Transverse colon (tissue), 4 donors: ENCODE measurements at regions not wholly inside any gene's neighbourhood (a gene's known extent, or its start where the extent isn't known, plus 50 kb on each side); places are given as distances from the start of the nearest gene placed in this dataset.

Experiments used
- DNase-seq: peaks from one replicate; pipeline ENCODE4 v3.0.0-alpha.2; 2019
- H3K27ac ChIP-seq, 4 donors: fragments of 200-600 bp; sonication (generic); 2 replicates each; pipeline ENCODE4 v1.5.1; 2016 to 2018; ENCODE audit warnings: inconsistent platforms in 4 of 4
- H3K27me3 ChIP-seq: fragments of 200-600 bp; sonication (generic); 2 replicates; pipeline ENCODE4 v1.5.1; 2017; ENCODE audit warnings: inconsistent platforms
- H3K36me3 ChIP-seq, 4 donors: fragments of 200-600 bp; sonication (generic); 2 replicates each; pipeline ENCODE4 v1.5.1; 2017 to 2019; ENCODE audit warnings: inconsistent platforms in 4 of 4
- H3K4me1 ChIP-seq, 4 donors: fragments of 200-600 bp; sonication (generic); 2 replicates each; pipeline ENCODE4 v1.5.1; 2017 to 2020; ENCODE audit warnings: inconsistent platforms in 4 of 4
- H3K4me3 ChIP-seq, 4 donors: fragments of 200-600 bp; sonication (generic); 1 replicate in 1 of 4; 2 replicates in 3 of 4; pipeline versions ENCODE4 v1.5.1 to v1.6.1; 2017 to 2019; ENCODE audit warnings: inconsistent platforms in 4 of 4
- H3K9me3 ChIP-seq, 2 donors: fragments of 200-600 bp; sonication (generic); 2 replicates each; pipeline ENCODE4 v1.5.1; 2017 to 2019; ENCODE audit warnings: inconsistent platforms in 2 of 2
- CTCF ChIP-seq, 5 experiments: fragments of 200-600 bp in 3 of 5; fragments of 450-650 bp in 2 of 5; sonication (generic) in 3 of 5; IDR thresholded peaks; 1 replicate in 2 of 5; 2 replicates in 3 of 5; pipeline ENCODE4 v1.5.1; 2016 to 2017; ENCODE audit warnings: antibody characterized with exemption in 5 of 5, inconsistent platforms in 3 of 5, mild to moderate bottlenecking in 2 of 5, moderate library complexity in 1 of 5
- EP300 ChIP-seq: sonication (generic); formaldehyde crosslinking; IDR thresholded peaks from one replicate; pipeline ENCODE4 v1.6.1; 2017; ENCODE audit warnings: antibody characterized with exemption, low read depth
- POLR2A ChIP-seq: fragments of 450-650 bp; IDR thresholded peaks from one replicate; pipeline ENCODE4 v1.6.1; 2016; ENCODE audit warnings: antibody characterized with exemption, mild to moderate bottlenecking, moderate library complexity
- POLR2AphosphoS5 ChIP-seq, 3 donors: sonication (generic); formaldehyde crosslinking; IDR thresholded peaks; one replicate each; pipeline ENCODE4 v1.6.1; 2016; ENCODE audit warnings: antibody characterized with exemption in 3 of 3
- WGBS, 2 donors: methylation state at CpG; one replicate each; pipeline ENCODE4 v1.1.5; 2018; ENCODE audit warnings: low coverage in 1 of 2; 5-methylcytosine and 5-hydroxymethylcytosine counted together
- in situ Hi-C, 4 donors: fragments of 200-750 bp; cut with MboI; loops; one replicate each; pipeline versions ENCODE4 v1.15.0 to v1.15.1; 2017; ENCODE audit warnings: low sequenced_read_pairs in 3 of 4, low pct_ligation_motif_present in 1 of 4, low pct_unique_long_range_greater_than_20kb in 1 of 4
- intact Hi-C: fragments of 100-400 bp; cut with DNase I; formaldehyde crosslinking; loops from one replicate; pipeline ENCODE4 v1.15.1; 2023; ENCODE audit warnings: low total_unique reads

DNA sequence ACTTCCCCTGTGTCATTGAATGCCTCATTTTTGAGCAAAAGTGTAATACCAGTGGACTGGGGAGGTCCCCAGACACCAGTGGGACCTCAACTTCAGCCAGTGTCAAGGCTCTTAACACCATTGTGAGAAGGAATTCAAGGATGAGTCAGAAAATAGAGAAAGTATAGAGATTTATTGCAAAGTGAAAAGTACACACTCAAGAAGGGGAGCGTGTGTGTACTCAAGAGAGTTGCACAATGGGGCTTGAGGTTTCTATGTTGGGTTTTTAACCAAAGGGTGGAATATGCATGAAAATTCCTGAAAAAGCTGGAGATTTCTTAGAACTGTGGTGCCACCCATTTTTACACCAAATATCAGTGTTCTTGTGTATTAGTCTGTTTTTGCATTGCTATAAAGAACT lies 81.9 kb downstream of the ADCYAP1 start:
- Histone ChIP-seq H3K27me3 (no peaks in the 10 kb centered on the region), H3K36me3 (no peaks in the 10 kb centered on the region), H3K4me1 (no peaks in the 10 kb centered on the region), H3K4me3 (no peak overlapping the region), H3K27ac (no peak overlapping the region), H3K9me3 (no peaks in the 10 kb centered on the region)
- intact Hi-C loops (no loop called here), in situ Hi-C loops (no loop called here)
- TF ChIP-seq CTCF (IDR thresholded peaks at IDR 0.05), result no peak
- no peak for TF ChIP-seq EP300
- TF ChIP-seq POLR2A, result no peak
- no peak for TF ChIP-seq POLR2AphosphoS5 (IDR thresholded peaks at IDR 0.05)
- DNase-seq, result no peak
- 63 to 76% methylated on average over 1 of the region's 1 CpG for WGBS, 2 donors

DNA sequence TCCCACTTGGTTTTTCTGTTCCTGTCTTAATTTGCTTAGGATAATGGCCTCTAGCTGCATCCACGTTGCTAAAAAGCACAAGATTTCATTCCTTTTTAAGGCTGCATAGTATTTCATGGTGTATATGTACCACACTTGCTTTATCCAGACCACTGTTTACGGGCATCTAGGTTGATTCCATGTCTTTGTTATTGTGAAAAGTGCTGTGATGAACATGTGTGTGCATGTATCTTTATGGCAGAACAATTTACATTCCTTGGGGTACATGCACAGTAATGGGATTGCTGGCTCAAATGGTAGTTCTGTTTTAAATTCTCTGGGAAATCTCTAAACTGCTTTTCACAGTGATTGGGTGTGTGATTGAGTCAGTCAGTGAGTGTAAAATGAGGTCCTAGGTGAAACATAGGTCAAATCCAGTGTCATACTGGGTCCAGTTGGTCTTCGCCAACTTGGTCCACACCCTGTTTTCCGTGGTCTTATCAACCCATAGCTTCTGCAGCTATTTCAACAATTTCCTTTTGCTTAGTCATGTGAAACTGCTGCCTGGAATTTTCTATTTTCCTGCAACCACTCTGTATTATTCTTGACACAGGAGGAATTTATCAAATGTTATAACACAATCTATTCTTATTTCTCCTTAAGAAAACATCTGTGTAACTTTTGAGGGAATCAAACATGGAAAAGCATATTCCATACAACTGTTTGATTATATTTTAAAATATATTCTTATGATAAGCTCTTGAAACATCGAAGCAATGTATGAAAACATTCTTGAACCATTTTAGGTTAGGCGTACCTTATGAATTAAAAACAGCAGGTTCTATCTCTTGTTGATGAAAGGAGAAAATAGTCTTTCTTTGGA lies 82.9 kb downstream of the ADCYAP1 start:
- no peak for DNase-seq
- WGBS, 2 donors, result 66 to 69% methylated on average over 6 of the region's 6 CpGs
- no peaks in the 10 kb centered on the region for H3K4me1 ChIP-seq
- H3K4me3 ChIP-seq, result no peak overlapping the region
- no peaks in the 10 kb centered on the region for H3K27me3 ChIP-seq
- intact Hi-C loops, result no loop called here
- H3K9me3 ChIP-seq, result no peaks in the 10 kb centered on the region
- H3K27ac ChIP-seq, result no peak overlapping the region
- no peaks in the 10 kb centered on the region for H3K36me3 ChIP-seq
- TF ChIP-seq POLR2A, result no peak
- TF ChIP-seq CTCF (IDR thresholded peaks at IDR 0.05), result no peak
- no peak for TF ChIP-seq EP300
- TF ChIP-seq POLR2AphosphoS5 (IDR thresholded peaks at IDR 0.05), result no peak
- in situ Hi-C loops, result no loop called here

DNA sequence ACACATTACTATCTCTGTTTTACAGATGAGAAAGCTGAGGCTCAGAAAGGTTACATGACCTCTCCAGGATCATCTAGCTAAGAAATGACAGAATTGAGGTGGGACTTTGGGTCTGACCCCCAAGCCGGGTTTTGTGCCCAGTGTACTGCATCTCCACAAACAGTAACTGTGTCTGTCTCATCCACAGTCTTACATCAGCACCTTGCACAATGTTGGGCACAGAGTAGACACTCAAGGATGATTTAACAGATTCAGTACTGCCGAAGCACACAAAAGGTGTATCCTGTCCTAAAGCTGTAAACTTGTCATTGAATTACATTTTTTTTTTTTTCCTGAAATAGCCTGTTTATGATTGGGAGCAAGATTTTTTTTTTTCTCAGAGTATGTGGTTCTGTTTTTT lies 84.8 kb downstream of the ADCYAP1 start:
- H3K9me3 ChIP-seq, result peaks cover 0 to 5% of the 10 kb centered on the region in 2 donors
- no peak overlapping the region for H3K27ac ChIP-seq
- in situ Hi-C loops (no loop called here), intact Hi-C loops (no loop called here)
- no peaks in the 10 kb centered on the region for H3K36me3 ChIP-seq
- DNase-seq, result no peak
- TF ChIP-seq EP300, result no peak
- no peak for TF ChIP-seq POLR2AphosphoS5 (IDR thresholded peaks at IDR 0.05)
- TF ChIP-seq CTCF (IDR thresholded peaks at IDR 0.05), result no peak
- no peak for TF ChIP-seq POLR2A
- no peaks in the 10 kb centered on the region for H3K27me3 ChIP-seq
- no peaks in the 10 kb centered on the region for H3K4me1 ChIP-seq
- H3K4me3 ChIP-seq, result no peak overlapping the region
- WGBS, 2 donors, result 50% methylated on average over 2 of the region's 2 CpGs; no CpG with 5 or more reads in 1 of the 2 donors

GRCh38 chr18:990197-990596 lies 85.5 kb downstream of the ADCYAP1 start:
- DNase-seq, result no peak
- Histone ChIP-seq H3K27me3 (no peaks in the 10 kb centered on the region), H3K4me3 (no peak overlapping the region), H3K36me3 (no peaks in the 10 kb centered on the region), H3K9me3 (peaks cover 0 to 5% of the 10 kb centered on the region in 2 donors), H3K27ac (no peak overlapping the region), H3K4me1 (no peaks in the 10 kb centered on the region)
- TF ChIP-seq EP300, result no peak
- no peak for TF ChIP-seq POLR2AphosphoS5 (IDR thresholded peaks at IDR 0.05)
- no peak for TF ChIP-seq CTCF (IDR thresholded peaks at IDR 0.05)
- no peak for TF ChIP-seq POLR2A
- in situ Hi-C loops (no loop called here), intact Hi-C loops (no loop called here)
- WGBS, 2 donors, result 90 to 95% methylated on average over 2 of the region's 2 CpGs
